NCI-H446 (cell line): ENCODE measurements at regions not wholly inside any gene's neighbourhood (a gene's known extent, or its start where the extent isn't known, plus 50 kb on each side); places are given as distances from the start of the nearest gene placed in this dataset.

Source experiments
- DNase-seq, 2 experiments: peaks; one replicate each; lab custom pipeline; 2025; lab: John Stamatoyannopoulos, UW

- DNase-seq, result no peak
These were observed 70.3 kb upstream of the CA10 start for GRCh38 chr17:52228823-52229222.

GRCh38 chr17:52227926-52228325 is 69.4 kb upstream of the CA10 start:
- no peak for DNase-seq

- DNase-seq, result no peak
These were observed 54.9 kb upstream of the CA10 start for GRCh38 chr17:52213451-52213850.

- no peak for DNase-seq
These were observed 54.3 kb upstream of the CA10 start for GRCh38 chr17:52212851-52213250.

GRCh38 chr17:52209507-52209906 is 51.0 kb upstream of the CA10 start:
- DNase-seq, result no peak
